ENCODE measurements at regions not wholly inside any gene's neighbourhood (a gene's known extent, or its start where the extent isn't known, plus 50 kb on each side); places are given as distances from the start of the nearest gene placed in this dataset.

GRCh38 chr3:177978946-177979345 lies 557.3 kb upstream of the KCNMB2 start:
- WGBS (ENCODE audit: insufficient coverage): no CpG with 5 or more reads among the region's 1 CpG
- peak in 1 of 6 donors; percentile 28 for DNase-seq (ENCODE audit: low read depth in 4 of 6, low spot score in 6 of 6)
- Histone ChIP-seq H3K4me1 (ENCODE audit: control insufficient read depth, insufficient read depth, low read length) (no peaks in the 10 kb centered on the region), H3K27ac (ENCODE audit: low read depth, low read length) (no peak overlapping the region), H3K4me3 (ENCODE audit: low read depth, low read length) (no peak overlapping the region), H3K9me3 (ENCODE audit: control insufficient read depth, insufficient read depth, low read length) (no peaks in the 10 kb centered on the region), H3K36me3 (ENCODE audit: control insufficient read depth, insufficient read depth, low read length) (no peaks in the 10 kb centered on the region), H3K27me3 (ENCODE audit: control insufficient read depth, insufficient read depth, low read length) (no peaks in the 10 kb centered on the region)

DNA sequence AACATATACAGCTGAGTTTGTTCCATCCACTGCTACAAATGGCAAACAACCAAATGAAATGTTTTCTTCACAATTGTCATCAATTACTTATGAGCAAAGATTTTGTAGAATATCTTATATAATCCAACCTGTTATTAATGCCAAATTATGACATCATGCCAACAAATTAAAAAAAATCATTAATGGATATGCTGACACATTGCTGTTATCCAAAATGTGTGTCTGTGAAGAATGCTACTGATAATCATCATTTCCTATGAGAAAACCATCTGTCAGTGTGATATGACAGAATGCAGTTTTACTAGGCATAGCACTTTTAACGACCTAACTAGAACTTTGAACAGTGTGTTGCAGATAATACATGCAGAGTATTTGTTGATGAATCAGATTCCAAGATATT lies 556.5 kb upstream of the KCNMB2 start:
- no peaks in the 10 kb centered on the region for H3K36me3 ChIP-seq (ENCODE audit: control insufficient read depth, insufficient read depth, low read length)
- H3K4me1 ChIP-seq (ENCODE audit: control insufficient read depth, insufficient read depth, low read length): no peaks in the 10 kb centered on the region
- DNase-seq (ENCODE audit: low read depth in 4 of 6, low spot score in 6 of 6): no peak
- no peaks in the 10 kb centered on the region for H3K27me3 ChIP-seq (ENCODE audit: control insufficient read depth, insufficient read depth, low read length)
- no CpG with 5 or more reads among the region's 1 CpG for WGBS (ENCODE audit: insufficient coverage)
- no peak overlapping the region for H3K4me3 ChIP-seq (ENCODE audit: low read depth, low read length)
- no peaks in the 10 kb centered on the region for H3K9me3 ChIP-seq (ENCODE audit: control insufficient read depth, insufficient read depth, low read length)
- H3K27ac ChIP-seq (ENCODE audit: low read depth, low read length): no peak overlapping the region

GRCh38 chr3:177981576-177981975 lies 554.7 kb upstream of the KCNMB2 start:
- no peak for DNase-seq (ENCODE audit: low read depth in 4 of 6, low spot score in 6 of 6)
- Histone ChIP-seq H3K27me3 (ENCODE audit: control insufficient read depth, insufficient read depth, low read length) (no peaks in the 10 kb centered on the region), H3K27ac (ENCODE audit: low read depth, low read length) (no peak overlapping the region), H3K4me1 (ENCODE audit: control insufficient read depth, insufficient read depth, low read length) (no peaks in the 10 kb centered on the region), H3K4me3 (ENCODE audit: low read depth, low read length) (no peak overlapping the region), H3K9me3 (ENCODE audit: control insufficient read depth, insufficient read depth, low read length) (no peaks in the 10 kb centered on the region), H3K36me3 (ENCODE audit: control insufficient read depth, insufficient read depth, low read length) (no peaks in the 10 kb centered on the region)

- Histone ChIP-seq H3K27me3 (ENCODE audit: control insufficient read depth, insufficient read depth, low read length) (no peaks in the 10 kb centered on the region), H3K36me3 (ENCODE audit: control insufficient read depth, insufficient read depth, low read length) (no peaks in the 10 kb centered on the region), H3K27ac (ENCODE audit: low read depth, low read length) (no peak overlapping the region), H3K4me1 (ENCODE audit: control insufficient read depth, insufficient read depth, low read length) (no peaks in the 10 kb centered on the region), H3K9me3 (ENCODE audit: control insufficient read depth, insufficient read depth, low read length) (no peaks in the 10 kb centered on the region), H3K4me3 (ENCODE audit: low read depth, low read length) (no peak overlapping the region)
- DNase-seq (ENCODE audit: low read depth in 4 of 6, low spot score in 6 of 6): no peak
- WGBS (ENCODE audit: insufficient coverage): no CpG with 5 or more reads among the region's 1 CpG
Observed at GRCh38 chr3:177982034-177982433, 554.2 kb upstream of the KCNMB2 start.

DNA sequence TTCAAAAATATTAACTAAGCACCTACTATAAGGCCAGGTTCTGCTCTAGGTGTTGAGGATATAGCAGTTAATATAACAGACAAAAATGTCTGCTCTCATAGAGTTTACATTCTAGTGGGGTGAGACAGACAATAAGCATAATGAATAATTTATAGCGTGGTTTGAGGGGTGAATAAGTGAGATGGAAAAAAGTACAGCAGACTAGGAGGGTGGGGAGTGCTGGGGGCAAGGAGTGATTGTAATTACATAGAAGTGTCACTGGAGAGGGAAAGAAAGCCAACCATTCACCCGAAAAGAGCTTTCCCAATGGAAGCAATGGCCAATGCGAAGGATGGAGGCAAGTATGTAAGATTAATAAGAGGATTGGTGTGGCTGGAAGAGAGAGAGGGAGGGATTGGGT lies 552.9 kb upstream of the KCNMB2 start:
- Histone ChIP-seq H3K4me3 (ENCODE audit: low read depth, low read length) (no peak overlapping the region), H3K36me3 (ENCODE audit: control insufficient read depth, insufficient read depth, low read length) (no peaks in the 10 kb centered on the region), H3K27ac (ENCODE audit: low read depth, low read length) (no peak overlapping the region), H3K9me3 (ENCODE audit: control insufficient read depth, insufficient read depth, low read length) (no peaks in the 10 kb centered on the region), H3K27me3 (ENCODE audit: control insufficient read depth, insufficient read depth, low read length) (no peaks in the 10 kb centered on the region), H3K4me1 (ENCODE audit: control insufficient read depth, insufficient read depth, low read length) (no peaks in the 10 kb centered on the region)
- WGBS (ENCODE audit: insufficient coverage): 86% methylated on average over 3 of the region's 3 CpGs
- no peak for DNase-seq (ENCODE audit: low read depth in 4 of 6, low spot score in 6 of 6)

DNA sequence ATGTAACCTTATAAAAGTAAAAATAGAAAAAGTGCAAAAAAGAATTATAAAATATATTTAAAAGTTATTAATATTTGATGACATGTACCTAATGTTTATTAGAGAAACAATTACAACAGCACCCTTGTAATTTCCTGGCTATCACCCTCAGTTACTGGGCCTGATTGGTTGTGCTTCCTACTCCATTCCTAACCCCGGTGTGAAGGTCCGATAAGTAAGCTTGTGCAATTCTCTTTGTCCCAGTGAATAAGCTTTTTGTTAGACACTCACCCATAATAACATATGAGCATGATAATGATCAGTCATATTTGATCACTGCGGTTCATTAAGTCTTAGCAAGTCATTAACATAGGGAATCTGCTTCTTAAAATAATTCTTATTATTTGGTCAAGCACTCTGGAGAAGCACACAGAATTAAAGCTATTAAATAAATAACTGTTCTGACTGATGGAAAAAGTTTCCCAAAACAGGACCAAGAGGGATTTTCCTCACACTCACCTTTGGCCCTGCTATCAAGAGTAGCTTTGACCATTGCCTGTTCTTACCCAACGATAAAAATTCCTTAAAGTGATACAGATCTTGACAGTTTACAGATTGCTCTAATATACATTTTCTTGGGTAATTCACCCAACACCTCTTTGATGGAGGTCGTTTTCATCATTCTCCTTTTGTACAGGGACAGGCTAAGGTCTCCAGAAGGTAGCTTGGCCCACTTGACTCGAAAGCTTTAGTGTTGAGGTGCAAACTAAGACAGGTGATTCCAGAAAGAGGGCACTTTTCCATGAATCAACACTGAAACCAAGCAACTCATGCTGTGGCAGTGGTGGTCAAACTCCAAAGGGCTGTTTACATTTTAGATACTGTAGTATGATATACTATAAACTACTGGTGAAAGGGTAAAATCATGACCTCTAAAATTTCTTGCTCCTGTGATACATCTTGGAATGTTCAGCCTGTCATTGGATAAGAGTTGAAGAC lies 543.0 kb upstream of the KCNMB2 start:
- 100% methylated on average over 1 of the region's 6 CpGs for WGBS (ENCODE audit: insufficient coverage)
- DNase-seq (ENCODE audit: low read depth in 4 of 6, low spot score in 6 of 6): no peak

GRCh38 chr3:177994976-177995375 lies 541.3 kb upstream of the KCNMB2 start:
- Histone ChIP-seq H3K4me3 (ENCODE audit: low read depth, low read length) (no peak overlapping the region), H3K4me1 (ENCODE audit: control insufficient read depth, insufficient read depth, low read length) (no peaks in the 10 kb centered on the region), H3K36me3 (ENCODE audit: control insufficient read depth, insufficient read depth, low read length) (no peaks in the 10 kb centered on the region), H3K9me3 (ENCODE audit: control insufficient read depth, insufficient read depth, low read length) (no peaks in the 10 kb centered on the region), H3K27me3 (ENCODE audit: control insufficient read depth, insufficient read depth, low read length) (no peaks in the 10 kb centered on the region), H3K27ac (ENCODE audit: low read depth, low read length) (no peak overlapping the region)
- DNase-seq (ENCODE audit: low read depth in 4 of 6, low spot score in 6 of 6): no peak

More for the DNA sequence above, 543.0 kb upstream of the KCNMB2 start:
- H3K27ac ChIP-seq (ENCODE audit: low read depth, low read length): no peak overlapping the region
- no peaks in the 10 kb centered on the region for H3K9me3 ChIP-seq (ENCODE audit: control insufficient read depth, insufficient read depth, low read length)
- H3K4me3 ChIP-seq (ENCODE audit: low read depth, low read length): no peak overlapping the region
- no peaks in the 10 kb centered on the region for H3K36me3 ChIP-seq (ENCODE audit: control insufficient read depth, insufficient read depth, low read length)
- H3K4me1 ChIP-seq (ENCODE audit: control insufficient read depth, insufficient read depth, low read length): no peaks in the 10 kb centered on the region
- H3K27me3 ChIP-seq (ENCODE audit: control insufficient read depth, insufficient read depth, low read length): no peaks in the 10 kb centered on the region

GRCh38 chr3:177995381-177996085 lies 540.7 kb upstream of the KCNMB2 start:
- no peaks in the 10 kb centered on the region for H3K9me3 ChIP-seq (ENCODE audit: control insufficient read depth, insufficient read depth, low read length)
- no peak overlapping the region for H3K27ac ChIP-seq (ENCODE audit: low read depth, low read length)
- H3K27me3 ChIP-seq (ENCODE audit: control insufficient read depth, insufficient read depth, low read length): no peaks in the 10 kb centered on the region
- WGBS (ENCODE audit: insufficient coverage): no CpG with 5 or more reads among the region's 1 CpG
- no peak for DNase-seq (ENCODE audit: low read depth in 4 of 6, low spot score in 6 of 6)
- H3K4me3 ChIP-seq (ENCODE audit: low read depth, low read length): no peak overlapping the region
- H3K36me3 ChIP-seq (ENCODE audit: control insufficient read depth, insufficient read depth, low read length): no peaks in the 10 kb centered on the region
- no peaks in the 10 kb centered on the region for H3K4me1 ChIP-seq (ENCODE audit: control insufficient read depth, insufficient read depth, low read length)

DNA sequence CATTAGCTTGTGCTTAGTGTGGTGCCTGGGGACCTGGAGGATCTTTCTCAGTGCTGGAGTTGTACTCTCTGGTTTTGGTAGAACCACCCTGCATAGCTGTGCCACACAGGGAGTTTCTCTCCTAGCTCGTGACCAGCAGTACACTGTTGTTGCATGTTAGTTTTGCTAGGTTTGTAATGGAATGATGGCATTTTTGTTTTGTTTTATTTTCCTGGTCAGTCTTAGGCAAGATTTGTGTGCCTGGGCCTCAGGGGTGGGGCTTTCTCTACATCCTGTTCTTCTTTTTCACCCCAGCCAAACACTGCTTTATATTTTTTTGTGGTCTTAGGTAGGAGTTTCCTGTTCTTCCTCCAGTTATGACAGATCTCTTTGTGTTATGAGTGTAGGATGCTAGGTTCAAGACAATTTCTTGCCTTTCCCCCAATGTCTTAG lies 534.5 kb upstream of the KCNMB2 start:
- no peak overlapping the region for H3K27ac ChIP-seq (ENCODE audit: low read depth, low read length)
- H3K4me3 ChIP-seq (ENCODE audit: low read depth, low read length): no peak overlapping the region
- DNase-seq (ENCODE audit: low read depth in 4 of 6, low spot score in 6 of 6): no peak
- 60% methylated on average over 1 of the region's 1 CpG for WGBS (ENCODE audit: insufficient coverage)
- no peaks in the 10 kb centered on the region for H3K27me3 ChIP-seq (ENCODE audit: control insufficient read depth, insufficient read depth, low read length)
- H3K9me3 ChIP-seq (ENCODE audit: control insufficient read depth, insufficient read depth, low read length): no peaks in the 10 kb centered on the region
- no peaks in the 10 kb centered on the region for H3K36me3 ChIP-seq (ENCODE audit: control insufficient read depth, insufficient read depth, low read length)
- no peaks in the 10 kb centered on the region for H3K4me1 ChIP-seq (ENCODE audit: control insufficient read depth, insufficient read depth, low read length)

GRCh38 chr3:178002113-178002512 lies 534.1 kb upstream of the KCNMB2 start:
- Histone ChIP-seq H3K27me3 (ENCODE audit: control insufficient read depth, insufficient read depth, low read length) (no peaks in the 10 kb centered on the region), H3K9me3 (ENCODE audit: control insufficient read depth, insufficient read depth, low read length) (no peaks in the 10 kb centered on the region), H3K36me3 (ENCODE audit: control insufficient read depth, insufficient read depth, low read length) (no peaks in the 10 kb centered on the region), H3K4me3 (ENCODE audit: low read depth, low read length) (no peak overlapping the region), H3K27ac (ENCODE audit: low read depth, low read length) (no peak overlapping the region), H3K4me1 (ENCODE audit: control insufficient read depth, insufficient read depth, low read length) (no peaks in the 10 kb centered on the region)
- DNase-seq (ENCODE audit: low read depth in 4 of 6, low spot score in 6 of 6): no peak
